Mesenchymal stem cell (in vitro differentiated cells and primary cell): ENCODE measurements at regions not wholly inside any gene's neighbourhood (a gene's known extent, or its start where the extent isn't known, plus 50 kb on each side); places are given as distances from the start of the nearest gene placed in this dataset.
A peak's percentile ranks its signal among the peaks of the same experiment; 100 is the strongest.

ENCODE experiments used
- DNase-seq: peaks from one replicate; pipeline ENCODE4 v3.0.0-alpha.2; 2013
- H2AFZ ChIP-seq: one replicate; pipeline ENCODE4 v1.6.1; 2013; ENCODE audit warnings: low read depth, mild to moderate bottlenecking, control low read depth, inconsistent platforms, low read length, moderate library complexity
- H2AK5ac ChIP-seq: 2 replicates; pipeline ENCODE4 v1.6.1; 2013; ENCODE audit warnings: low read length, moderate library complexity, mild to moderate bottlenecking, inconsistent platforms; ENCODE audit not compliant: severe bottlenecking
- H2BK120ac ChIP-seq: one replicate; pipeline ENCODE4 v1.6.1; 2013; ENCODE audit warnings: low read depth, mild to moderate bottlenecking, inconsistent platforms, low read length, moderate library complexity
- H2BK12ac ChIP-seq, 2 experiments: one replicate each; pipeline ENCODE4 v1.6.1; 2013; ENCODE audit warnings: inconsistent platforms in 2 of 2, low read length in 2 of 2, mild to moderate bottlenecking in 2 of 2, moderate library complexity in 2 of 2, control low read depth in 1 of 2
- H2BK15ac ChIP-seq: one replicate; pipeline ENCODE4 v1.6.1; 2013; ENCODE audit warnings: mild to moderate bottlenecking, low read depth, inconsistent platforms; ENCODE audit not compliant: poor library complexity, severe bottlenecking
- H2BK5ac ChIP-seq: 2 replicates; pipeline ENCODE4 v1.6.1; 2013; ENCODE audit warnings: low read depth, mild to moderate bottlenecking, low read length, control low read depth, inconsistent platforms; ENCODE audit not compliant: poor library complexity, severe bottlenecking
- H3K14ac ChIP-seq, 2 experiments: one replicate each; pipeline ENCODE4 v1.6.1; 2013; ENCODE audit warnings: inconsistent platforms in 2 of 2, low read length in 2 of 2, control low read depth in 1 of 2, mild to moderate bottlenecking in 1 of 2, moderate library complexity in 1 of 2
- H3K18ac ChIP-seq, 2 experiments: one replicate each; pipeline ENCODE4 v1.6.1; 2013; ENCODE audit warnings: inconsistent platforms in 2 of 2, low read length in 2 of 2, control low read depth in 1 of 2, low read depth in 1 of 2, mild to moderate bottlenecking in 1 of 2
- H3K23ac ChIP-seq, 2 experiments: one replicate each; pipeline ENCODE4 v1.6.1; 2013; ENCODE audit warnings: inconsistent platforms in 2 of 2, low read length in 2 of 2, mild to moderate bottlenecking in 2 of 2, moderate library complexity in 2 of 2, control low read depth in 1 of 2
- H3K27ac ChIP-seq: 2 replicates; pipeline ENCODE4 v1.5.1; 2013; ENCODE audit warnings: mild to moderate bottlenecking, moderate library complexity, low read length, control low read depth, inconsistent platforms; ENCODE audit not compliant: poor library complexity, severe bottlenecking
- H3K27me3 ChIP-seq, 2 experiments: 2 replicates each; pipeline versions ENCODE4 v1.6.1 to v1.7.0; 2013; ENCODE audit warnings: low read length in 2 of 2, mild to moderate bottlenecking in 2 of 2, moderate library complexity in 2 of 2, control low read depth in 1 of 2, inconsistent platforms in 1 of 2; ENCODE audit not compliant: control insufficient read depth in 1 of 2, insufficient read depth in 1 of 2
- H3K36me3 ChIP-seq, 2 experiments: 2 replicates each; pipeline versions ENCODE4 v1.6.1 to v1.7.0; 2013; ENCODE audit warnings: low read length in 2 of 2, control low read depth in 1 of 2, inconsistent platforms in 1 of 2, low read depth in 1 of 2, mild to moderate bottlenecking in 1 of 2; ENCODE audit not compliant: insufficient read depth in 2 of 2, control insufficient read depth in 1 of 2
- H3K4ac ChIP-seq, 2 experiments: one replicate each; pipeline ENCODE4 v1.6.1; 2013; ENCODE audit warnings: inconsistent platforms in 2 of 2, low read length in 2 of 2, mild to moderate bottlenecking in 2 of 2, moderate library complexity in 2 of 2, control low read depth in 1 of 2, low read depth in 1 of 2
- H3K4me1 ChIP-seq: 2 replicates; pipeline ENCODE4 v1.6.1; 2013; ENCODE audit warnings: low read depth, low read length, control low read depth; ENCODE audit not compliant: control insufficient read depth, insufficient read depth
- H3K4me2 ChIP-seq: 2 replicates; pipeline ENCODE4 v1.6.1; 2013; ENCODE audit warnings: low read length, mild to moderate bottlenecking, inconsistent platforms; ENCODE audit not compliant: poor library complexity, severe bottlenecking
- H3K4me3 ChIP-seq, 2 experiments: 2 replicates each; pipeline versions ENCODE4 v1.5.1 to v1.7.0; 2013; ENCODE audit warnings: low read length in 2 of 2, mild to moderate bottlenecking in 2 of 2, control low read depth in 1 of 2, low read depth in 1 of 2; ENCODE audit not compliant: insufficient read depth in 1 of 2
- H3K79me1 ChIP-seq: replicated peaks from 2 replicates; pipeline ENCODE4 v1.6.1; 2013; ENCODE audit warnings: mild to moderate bottlenecking, control low read depth, low read length, inconsistent platforms; ENCODE audit not compliant: poor library complexity, severe bottlenecking
- H3K9ac ChIP-seq: 2 replicates; pipeline ENCODE4 v1.7.0; 2013; ENCODE audit warnings: mild to moderate bottlenecking, low read length, moderate library complexity
- H3K9me3 ChIP-seq: 2 replicates; pipeline ENCODE4 v1.7.0; 2013; ENCODE audit warnings: mild to moderate bottlenecking, low read length; ENCODE audit not compliant: control insufficient read depth
- H4K8ac ChIP-seq: one replicate; pipeline ENCODE4 v1.6.1; 2013; ENCODE audit warnings: inconsistent platforms, mild to moderate bottlenecking, low read length, moderate library complexity
- H4K91ac ChIP-seq: one replicate; pipeline ENCODE4 v1.6.1; 2013; ENCODE audit warnings: mild to moderate bottlenecking, low read length, inconsistent platforms
- WGBS: methylation state at CpG from one replicate; pipeline ENCODE4 v1.1.7; 2013; ENCODE audit warnings: mixed read lengths; 5-methylcytosine and 5-hydroxymethylcytosine counted together

DNA sequence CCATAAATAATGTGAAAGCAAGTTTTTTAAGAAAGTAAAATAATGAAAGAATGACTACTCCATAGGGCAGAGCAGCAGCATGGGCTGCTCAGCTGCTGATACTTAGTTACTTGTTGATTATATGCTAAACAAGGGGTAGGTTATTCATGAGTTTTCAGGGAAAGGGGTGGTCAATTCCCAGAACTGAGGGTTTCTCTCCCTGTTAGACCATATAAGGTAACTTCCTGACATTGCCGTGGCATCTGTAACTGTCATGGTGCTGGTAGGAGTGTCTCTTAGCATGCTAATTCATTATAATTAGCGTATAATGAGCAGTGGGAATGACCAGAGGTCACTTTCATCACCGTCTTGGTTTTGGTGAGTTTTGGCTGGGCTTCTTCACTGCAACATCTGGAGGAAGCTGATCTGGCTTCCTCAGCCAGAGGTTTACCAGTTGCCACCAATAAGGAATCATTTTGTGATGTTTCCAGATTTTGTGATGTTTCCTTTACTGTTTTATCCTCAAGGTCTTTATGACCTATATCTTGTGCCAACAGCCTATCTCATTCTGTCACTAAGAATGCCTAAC is 121.8 kb upstream of the CHL1 start:
- no peak for DNase-seq
- 70% methylated on average over 3 of the region's 3 CpGs for WGBS
- no peak overlapping the region for H2BK15ac ChIP-seq
- H3K79me1 ChIP-seq = no peaks in the 10 kb centered on the region
- no peak overlapping the region for H3K23ac ChIP-seq
- no peaks in the 10 kb centered on the region for H3K36me3 ChIP-seq
- H4K8ac ChIP-seq = no peak overlapping the region
- no peak overlapping the region for H3K18ac ChIP-seq
- H3K4ac ChIP-seq = no peak overlapping the region
- no peaks in the 10 kb centered on the region for H3K27me3 ChIP-seq
- no peak overlapping the region for H2BK5ac ChIP-seq
- H2BK12ac ChIP-seq = no peak overlapping the region
- H3K9me3 ChIP-seq = no peaks in the 10 kb centered on the region
- no peak overlapping the region for H2AFZ ChIP-seq
- H4K91ac ChIP-seq = no peak overlapping the region
- no peak overlapping the region for H2AK5ac ChIP-seq
- no peak overlapping the region for H2BK120ac ChIP-seq
- H3K14ac ChIP-seq = no peak overlapping the region
- no peak overlapping the region for H3K9ac ChIP-seq
- H3K4me2 ChIP-seq = no peak overlapping the region
- no peaks in the 10 kb centered on the region for H3K4me1 ChIP-seq
- no peak overlapping the region for H3K27ac ChIP-seq
- no peak overlapping the region for H3K4me3 ChIP-seq

DNA sequence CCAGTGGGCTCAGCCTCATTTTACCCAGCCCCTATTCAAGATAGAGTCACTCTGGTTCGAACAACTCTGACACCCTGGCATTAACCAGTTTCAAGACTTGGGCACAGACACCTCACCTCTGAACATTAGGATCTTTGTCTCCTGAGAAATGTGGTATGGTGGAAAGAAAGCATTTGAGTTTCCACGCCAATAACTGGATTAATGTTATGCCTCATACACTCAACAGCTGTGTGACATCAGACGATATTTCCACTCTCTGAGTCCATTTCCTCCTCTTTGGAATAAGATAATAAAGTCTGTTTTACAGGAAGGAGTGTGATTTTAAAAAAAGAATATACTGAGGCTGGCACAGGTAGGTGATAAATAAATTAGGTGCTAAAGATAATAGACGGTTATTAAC is 121.3 kb upstream of the CHL1 start:
- Histone ChIP-seq H4K91ac (no peak overlapping the region), H2BK5ac (no peak overlapping the region), H2AK5ac (no peak overlapping the region), H2AFZ (no peak overlapping the region), H4K8ac (no peak overlapping the region), H3K18ac (no peak overlapping the region), H2BK120ac (no peak overlapping the region), H3K14ac (no peak overlapping the region), H3K4ac (no peak overlapping the region), H2BK12ac (no peak overlapping the region), H3K4me1 (no peaks in the 10 kb centered on the region), H3K27ac (no peak overlapping the region), H3K4me3 (no peak overlapping the region), H3K27me3 (no peaks in the 10 kb centered on the region), H3K36me3 (no peaks in the 10 kb centered on the region), H3K4me2 (no peak overlapping the region), H3K9me3 (peaks cover 3% of the 10 kb centered on the region), H3K9ac (peak overlapping the region; percentile 55), H3K23ac (no peak overlapping the region), H3K79me1 (no peaks in the 10 kb centered on the region), H2BK15ac (no peak overlapping the region)
- DNase-seq = no peak
- WGBS = no CpG with 5 or more reads among the region's 4 CpGs

DNA sequence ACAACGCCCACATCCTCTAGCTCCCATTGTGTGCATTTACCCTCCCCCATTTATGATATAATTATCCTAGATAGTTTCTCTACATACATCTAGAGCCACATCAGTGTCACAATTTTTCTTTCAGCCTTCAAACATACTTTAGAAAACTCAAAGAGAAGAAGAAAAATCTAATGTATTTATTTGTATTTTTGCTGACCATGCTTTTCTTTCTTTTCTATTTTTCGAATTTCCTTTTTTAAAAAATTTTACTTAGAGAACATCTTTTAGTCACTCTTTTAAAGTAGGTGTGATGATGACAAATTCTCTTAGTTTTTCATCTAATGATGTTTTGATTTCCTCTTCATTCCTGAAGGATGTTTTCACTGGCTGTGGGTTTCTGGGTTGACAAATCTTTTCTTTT is 117.0 kb upstream of the CHL1 start:
- no peak overlapping the region for H3K4ac ChIP-seq
- no peaks in the 10 kb centered on the region for H3K36me3 ChIP-seq

DNA sequence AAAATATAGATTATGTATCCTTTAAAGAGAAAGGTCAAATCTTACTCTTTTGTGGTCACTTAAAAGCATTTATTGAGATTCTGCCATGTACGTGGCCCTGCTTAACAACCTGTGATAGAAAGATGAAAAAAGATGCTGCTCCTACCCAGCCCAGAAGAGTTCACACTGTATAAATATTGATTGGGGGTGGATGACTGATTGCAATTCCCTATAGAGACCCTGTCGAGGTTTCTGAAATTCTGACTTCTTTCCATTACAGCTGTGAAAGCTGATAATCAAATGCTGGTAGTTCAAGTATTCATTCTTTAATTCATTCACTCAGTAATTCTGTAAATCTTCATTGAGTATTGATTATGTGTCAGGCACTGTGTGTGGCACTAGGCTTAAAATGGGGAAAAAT is 114.1 kb upstream of the CHL1 start:
- H4K8ac ChIP-seq = no peak overlapping the region
- no peak overlapping the region for H2BK5ac ChIP-seq
- no peak overlapping the region for H3K9ac ChIP-seq
- no peak overlapping the region for H3K27ac ChIP-seq
- no peak overlapping the region for H3K4me2 ChIP-seq
- no peaks in the 10 kb centered on the region for H3K4me1 ChIP-seq
- H2BK15ac ChIP-seq = no peak overlapping the region
- H3K4ac ChIP-seq = no peak overlapping the region
- WGBS = no CpG with 5 or more reads among the region's 2 CpGs
- H2AFZ ChIP-seq = no peak overlapping the region
- H3K27me3 ChIP-seq = no peaks in the 10 kb centered on the region
- H3K4me3 ChIP-seq = no peak overlapping the region
- no peak for DNase-seq
- H3K18ac ChIP-seq = no peak overlapping the region
- no peaks in the 10 kb centered on the region for H3K79me1 ChIP-seq
- no peak overlapping the region for H3K23ac ChIP-seq
- peaks cover 5% of the 10 kb centered on the region for H3K9me3 ChIP-seq
- no peak overlapping the region for H4K91ac ChIP-seq
- H2AK5ac ChIP-seq = no peak overlapping the region
- H3K14ac ChIP-seq = no peak overlapping the region
- H2BK120ac ChIP-seq = no peak overlapping the region
- H3K36me3 ChIP-seq = no peaks in the 10 kb centered on the region
- no peak overlapping the region for H2BK12ac ChIP-seq

More for the DNA sequence above, 117.0 kb upstream of the CHL1 start:
- H2BK120ac ChIP-seq = no peak overlapping the region
- no peak overlapping the region for H2AK5ac ChIP-seq
- no peak overlapping the region for H3K18ac ChIP-seq
- H2AFZ ChIP-seq = no peak overlapping the region
- H2BK5ac ChIP-seq = no peak overlapping the region
- 90% methylated on average over 1 of the region's 2 CpGs for WGBS
- H3K27ac ChIP-seq = no peak overlapping the region
- no peak overlapping the region for H3K4me2 ChIP-seq
- no peaks in the 10 kb centered on the region for H3K27me3 ChIP-seq
- no peak overlapping the region for H3K4me3 ChIP-seq
- H3K9ac ChIP-seq = no peak overlapping the region
- H3K9me3 ChIP-seq = peaks cover 5% of the 10 kb centered on the region
- no peak for DNase-seq
- no peak overlapping the region for H3K14ac ChIP-seq
- H2BK12ac ChIP-seq = no peak overlapping the region
- no peak overlapping the region for H3K23ac ChIP-seq
- H2BK15ac ChIP-seq = no peak overlapping the region
- H3K79me1 ChIP-seq = no peaks in the 10 kb centered on the region
- H3K4me1 ChIP-seq = no peaks in the 10 kb centered on the region
- no peak overlapping the region for H4K8ac ChIP-seq
- no peak overlapping the region for H4K91ac ChIP-seq
